ENCODE measurements at regions not wholly inside any gene's neighbourhood (a gene's known extent, or its start where the extent isn't known, plus 50 kb on each side); places are given as distances from the start of the nearest gene placed in this dataset.

DNA sequence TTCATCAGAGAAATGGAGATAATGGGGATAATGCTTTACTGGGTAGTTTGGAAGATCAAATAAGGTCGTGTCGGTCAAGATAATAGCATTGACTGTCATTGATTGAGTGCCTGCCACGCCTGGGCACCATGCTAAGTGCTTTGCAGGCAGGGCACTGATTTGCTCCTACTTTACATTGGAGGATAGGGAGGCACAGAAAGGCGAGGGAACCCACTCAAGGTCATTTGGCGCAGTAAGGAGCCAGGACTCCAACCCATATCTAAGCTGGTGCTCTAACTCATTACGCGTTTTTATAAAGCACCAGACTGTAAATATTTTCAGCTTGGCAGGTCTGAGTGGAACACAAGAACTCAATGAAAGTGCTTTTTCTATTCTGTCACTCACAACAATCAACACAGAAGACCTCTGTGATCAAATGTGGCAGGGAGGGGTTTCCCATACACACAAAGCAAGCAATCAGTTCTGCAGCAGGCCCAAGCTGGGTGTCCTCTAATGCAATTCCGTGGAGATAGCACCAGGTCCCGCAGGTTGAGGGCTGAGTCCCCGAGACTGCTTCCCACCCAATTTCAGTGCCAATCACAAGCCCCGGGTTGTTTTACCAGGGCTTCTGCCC, 373.6 kb downstream of the CDH26 start:
- no peak for DNase-seq

DNA sequence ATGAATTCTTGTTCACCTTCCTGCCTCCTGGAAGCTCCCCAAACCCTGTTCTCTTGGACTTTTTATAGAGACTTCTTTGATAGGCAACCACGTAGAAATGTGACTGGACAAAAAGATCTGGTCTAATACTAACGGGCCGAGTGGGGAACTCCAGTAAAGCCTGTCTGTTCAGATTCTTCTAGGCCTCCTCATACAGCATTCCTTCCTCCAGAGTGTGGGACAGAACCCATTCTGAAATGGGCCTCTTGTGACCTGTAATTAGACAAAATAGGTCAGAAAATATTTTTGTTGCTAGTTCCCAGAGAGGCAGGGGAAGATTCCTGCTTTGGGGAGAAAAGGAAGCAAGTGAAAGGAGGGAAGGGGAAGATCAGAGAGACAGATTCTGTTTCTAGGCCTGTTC, 374.3 kb downstream of the CDH26 start:
- DNase-seq, result no peak

- no peak for DNase-seq
Observed at GRCh38 chr20:60334911-60335310, 376.7 kb downstream of the CDH26 start.

DNA sequence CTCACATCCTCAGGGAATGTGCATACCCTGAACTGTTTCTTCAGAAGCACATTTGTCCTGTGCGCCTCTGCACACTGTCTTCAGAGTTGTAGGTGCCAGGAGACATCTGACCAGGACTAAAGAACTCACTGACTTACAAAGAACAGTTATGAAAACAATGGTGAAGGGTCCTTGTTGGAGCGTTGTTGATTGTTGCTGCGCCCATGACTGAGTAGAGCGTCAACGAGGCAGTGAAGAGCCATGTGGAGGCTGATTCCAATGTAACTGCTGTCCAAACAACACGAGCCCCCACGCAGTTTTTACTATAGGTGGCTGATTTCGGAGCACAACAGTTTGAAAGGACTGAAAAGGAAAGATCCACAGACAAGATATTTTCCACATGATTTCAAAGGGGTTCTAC, 380.3 kb downstream of the CDH26 start:
- no peak for DNase-seq

DNA sequence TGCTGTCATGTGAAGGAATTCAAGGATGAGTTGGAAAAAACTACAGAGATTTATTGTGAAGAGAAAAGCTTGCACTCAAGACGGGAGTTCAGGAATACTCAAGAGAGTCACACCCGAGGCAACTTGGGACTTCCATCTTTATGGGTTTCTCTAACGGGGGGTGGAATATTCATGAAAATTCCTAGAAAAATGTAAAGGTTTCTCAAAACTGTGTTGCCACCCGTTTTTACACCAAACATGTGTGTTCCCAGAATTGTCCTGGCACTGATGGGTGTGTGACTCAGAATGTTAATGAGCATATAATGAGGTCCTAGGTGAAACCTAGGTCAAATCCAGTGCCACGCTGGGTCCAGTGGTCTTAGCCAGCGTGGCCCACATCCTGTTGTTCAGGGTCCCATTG, 381.5 kb downstream of the CDH26 start:
- no peak for DNase-seq

GRCh38 chr20:60340232-60340631, 382.0 kb downstream of the CDH26 start:
- no peak for DNase-seq

- no peak for DNase-seq
Observed at GRCh38 chr20:60341062-60341461, 382.8 kb downstream of the CDH26 start.

DNA sequence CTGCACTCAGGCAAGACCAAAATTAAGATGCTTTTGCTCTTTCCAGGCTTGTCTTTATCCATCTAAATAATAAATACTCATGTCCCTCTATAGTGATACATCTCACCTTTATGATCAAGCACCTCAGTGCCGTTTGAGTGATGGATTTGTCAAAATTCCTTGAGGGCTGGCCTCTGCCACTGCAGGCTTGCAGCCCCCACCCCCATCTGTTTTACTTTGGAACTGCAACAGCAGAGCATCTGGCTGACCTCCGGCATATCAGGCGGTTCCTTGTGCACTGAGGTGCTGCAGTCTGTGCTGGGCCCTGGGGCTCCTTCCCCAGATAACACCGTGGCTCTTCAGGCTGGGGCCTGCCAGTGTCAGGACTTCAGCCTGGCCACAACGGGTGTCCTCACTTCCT, 386.9 kb downstream of the CDH26 start:
- DNase-seq, result no peak

GRCh38 chr20:60349418-60349817, 391.2 kb downstream of the CDH26 start:
- DNase-seq, result no peak

DNA sequence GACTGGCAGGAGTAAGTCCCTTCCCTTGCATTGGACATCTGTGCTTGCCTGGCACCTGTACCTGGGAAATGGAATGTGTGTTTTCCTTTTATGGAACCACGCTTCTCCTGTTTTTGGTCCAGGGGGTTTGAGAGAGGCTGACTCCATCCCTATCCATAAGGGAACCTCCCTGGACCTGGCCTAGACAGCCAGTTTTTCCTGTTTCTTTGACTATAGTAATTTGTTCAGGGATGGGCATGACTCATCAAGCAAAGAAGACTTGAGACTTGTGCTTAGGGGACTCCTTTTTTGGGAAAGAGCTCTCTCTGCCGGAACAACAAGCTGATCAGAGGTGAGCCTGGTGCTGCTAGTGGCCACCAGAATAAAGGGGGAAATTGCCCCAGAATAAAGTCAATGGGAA, 393.8 kb downstream of the CDH26 start:
- DNase-seq, result no peak

- DNase-seq, result no peak
Observed at GRCh38 chr20:60352596-60352995, 394.4 kb downstream of the CDH26 start.

- DNase-seq, result no peak
Observed at GRCh38 chr20:60354024-60354580, 395.9 kb downstream of the CDH26 start.

- DNase-seq, result no peak
Observed at GRCh38 chr20:60358101-60358500, 399.9 kb downstream of the CDH26 start.

GRCh38 chr20:60359010-60359409, 400.8 kb downstream of the CDH26 start:
- DNase-seq, result no peak

DNA sequence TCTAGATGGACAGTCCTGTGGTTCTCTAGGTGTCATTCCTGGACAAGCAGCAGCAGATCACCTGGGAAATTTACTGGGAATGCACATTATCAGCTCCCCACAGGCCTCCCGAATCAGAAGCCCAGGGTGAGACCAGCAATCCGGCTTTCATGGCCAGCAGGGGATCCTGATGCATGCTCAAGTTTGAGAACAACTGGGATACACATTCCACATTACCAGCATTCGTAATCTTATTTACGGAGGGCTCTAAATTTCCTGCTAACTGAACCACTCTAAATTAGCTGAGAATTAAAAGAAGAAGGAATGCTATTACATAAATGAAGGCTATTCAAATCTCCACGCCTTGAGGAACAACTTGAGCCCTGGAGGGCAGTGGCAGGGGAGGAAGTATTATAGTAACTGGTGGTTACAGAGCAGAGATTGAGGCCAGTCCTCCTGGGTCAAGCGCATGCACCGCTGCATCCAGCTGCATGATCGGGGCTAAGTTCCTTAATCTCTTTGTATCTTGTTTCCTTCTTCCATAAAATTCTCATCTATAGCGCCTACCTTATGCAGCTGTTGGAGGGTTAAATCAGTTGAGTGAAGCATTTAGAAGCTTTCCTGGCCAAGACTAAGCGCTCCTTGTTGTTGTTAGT, 403.7 kb downstream of the CDH26 start:
- DNase-seq, result no peak

DNA sequence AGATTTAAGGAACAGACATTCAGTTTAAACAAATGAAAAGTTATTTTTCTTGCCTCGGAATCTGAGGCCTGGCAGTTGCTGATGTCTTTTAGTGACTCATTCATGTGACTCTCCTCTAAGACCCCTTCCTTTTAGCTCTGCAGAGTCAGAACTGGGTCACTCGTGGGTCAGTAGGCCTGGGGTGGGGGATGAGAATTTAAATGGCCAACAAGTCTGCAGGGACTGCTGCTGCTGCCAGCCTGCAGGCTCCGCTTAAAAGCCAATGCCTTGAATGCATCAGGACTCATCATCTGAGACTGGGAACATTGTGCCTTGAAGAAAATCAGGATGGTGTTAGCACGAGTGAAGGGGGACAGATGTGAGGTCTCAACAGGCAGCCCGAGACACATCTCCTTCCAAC, 404.3 kb downstream of the CDH26 start:
- DNase-seq, result no peak

GRCh38 chr20:60363698-60364097, 405.5 kb downstream of the CDH26 start:
- DNase-seq, result no peak

- DNase-seq, result no peak
Observed at GRCh38 chr20:60365064-60365666, 406.9 kb downstream of the CDH26 start.

- DNase-seq, result no peak
Observed at GRCh38 chr20:60365882-60366281, 407.7 kb downstream of the CDH26 start.

GRCh38 chr20:60371384-60371783, 413.2 kb downstream of the CDH26 start:
- no peak for DNase-seq

GRCh38 chr20:60372275-60372674, 414.1 kb downstream of the CDH26 start:
- DNase-seq, result no peak

DNA sequence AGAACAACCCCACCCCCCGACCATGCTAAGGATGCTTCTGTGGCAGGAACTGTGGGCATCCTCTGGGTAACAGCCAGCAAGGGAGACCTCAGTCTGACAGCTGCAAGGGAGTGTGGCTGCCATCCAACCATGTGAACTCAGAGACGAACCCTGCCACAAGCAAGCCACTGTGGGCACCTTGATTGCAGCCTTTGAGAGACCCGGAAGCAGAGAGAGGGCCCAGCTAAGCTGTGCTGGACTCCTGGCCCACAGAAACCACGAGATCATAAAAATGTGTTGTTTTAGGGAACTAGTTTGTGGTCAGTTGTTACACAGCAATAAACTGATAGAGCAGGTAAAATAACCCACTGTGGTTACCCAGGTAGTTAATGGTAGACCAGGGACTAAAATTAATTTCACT, 414.6 kb downstream of the CDH26 start:
- no peak for DNase-seq

DNA sequence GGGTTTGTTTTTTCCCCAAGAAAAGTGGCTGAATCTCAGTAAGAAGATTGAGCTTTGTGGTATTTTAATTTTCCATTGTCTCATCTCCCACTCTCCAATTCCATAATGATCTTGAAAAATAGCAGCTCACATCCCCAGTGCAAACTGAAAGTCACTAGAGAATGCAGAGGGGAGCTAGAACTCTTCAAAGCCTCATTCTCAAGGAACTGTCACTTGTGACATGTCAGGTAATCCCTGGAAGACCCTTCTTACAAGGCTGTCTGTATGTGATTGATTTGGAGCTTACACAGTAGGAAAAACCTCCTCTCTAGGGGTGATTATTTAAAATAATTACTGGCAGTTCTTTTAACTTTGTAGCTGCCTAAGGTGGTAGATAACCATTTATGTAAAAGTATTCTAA, 420.4 kb downstream of the CDH26 start:
- no peak for DNase-seq

DNA sequence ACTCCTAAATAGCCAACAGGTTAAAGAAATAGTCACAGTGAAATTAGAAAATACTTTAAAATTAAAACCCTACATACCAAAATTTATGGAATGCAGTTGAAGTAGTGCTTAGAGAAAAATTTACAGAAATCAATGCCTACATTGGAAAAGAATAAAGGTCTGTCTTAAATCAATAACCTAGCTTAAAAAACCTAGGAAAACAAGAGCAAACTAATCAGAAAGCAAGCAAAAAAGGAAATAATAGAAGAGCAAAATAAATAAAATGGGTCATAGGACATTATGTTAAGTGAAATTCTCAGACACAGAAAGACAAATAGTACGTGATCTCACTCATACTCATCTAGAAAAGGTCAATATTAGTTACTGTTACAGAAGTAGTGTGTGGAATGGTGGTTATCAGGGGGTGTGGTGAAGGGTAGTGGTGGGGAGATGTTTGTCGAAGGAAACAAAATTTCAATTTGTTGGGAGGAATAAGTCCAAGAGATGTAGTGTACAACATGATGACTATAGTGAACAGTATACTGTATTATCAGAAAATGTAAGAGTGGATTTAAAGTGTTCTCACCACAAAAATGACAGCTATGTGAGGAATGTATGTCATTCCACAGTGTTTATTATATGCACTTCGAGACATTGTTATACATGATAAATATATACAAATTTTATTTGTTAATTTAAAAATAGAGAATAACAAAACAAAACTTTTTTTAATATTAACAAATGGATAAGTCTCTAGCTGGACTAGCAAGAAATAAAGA, 423.6 kb downstream of the CDH26 start:
- no peak for DNase-seq
